ENCODE measurements at regions not wholly inside any gene's neighbourhood (a gene's known extent, or its start where the extent isn't known, plus 50 kb on each side); places are given as distances from the start of the nearest gene placed in this dataset.

DNA sequence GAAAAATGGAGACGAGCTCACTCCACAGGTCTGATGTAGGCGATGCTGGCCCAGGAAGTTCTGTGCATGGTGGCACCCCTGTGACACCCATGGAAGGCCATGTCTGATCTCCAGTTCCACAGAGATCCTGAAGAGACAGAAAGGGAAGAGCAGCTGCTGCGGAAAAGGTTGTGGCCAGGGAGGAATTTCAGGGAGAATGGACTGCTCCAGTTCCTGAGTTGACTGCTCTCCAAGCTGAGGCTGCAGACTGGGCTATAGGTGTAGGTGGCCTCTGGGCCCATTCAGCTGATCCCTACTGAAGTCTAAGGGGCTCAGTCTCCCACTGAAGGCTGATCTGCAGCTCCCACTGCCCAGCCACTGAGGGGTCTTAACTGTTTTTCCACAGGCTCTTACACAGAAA lies 89.2 kb downstream of the ETS2 start:
- DNase-seq (ENCODE audit: extremely low read depth in 1 of 11, low read depth in 9 of 11, low spot score in 4 of 11), result no peak

GRCh38 chr21:38888991-38889561 lies 83.3 kb downstream of the ETS2 start:
- no peak for DNase-seq (ENCODE audit: extremely low read depth in 1 of 11, low read depth in 9 of 11, low spot score in 4 of 11)

- no peak for DNase-seq (ENCODE audit: extremely low read depth in 1 of 11, low read depth in 9 of 11, low spot score in 4 of 11)
Observed at GRCh38 chr21:38887749-38888148, 82.0 kb downstream of the ETS2 start.

- no peak for DNase-seq (ENCODE audit: extremely low read depth in 1 of 11, low read depth in 9 of 11, low spot score in 4 of 11)
Observed at GRCh38 chr21:38887062-38887686, 81.4 kb downstream of the ETS2 start.

GRCh38 chr21:38885909-38886308 lies 80.2 kb downstream of the ETS2 start:
- no peak for DNase-seq (ENCODE audit: extremely low read depth in 1 of 11, low read depth in 9 of 11, low spot score in 4 of 11)

GRCh38 chr21:38884440-38884839 lies 78.7 kb downstream of the ETS2 start:
- DNase-seq (ENCODE audit: extremely low read depth in 1 of 11, low read depth in 9 of 11, low spot score in 4 of 11), result no peak

DNA sequence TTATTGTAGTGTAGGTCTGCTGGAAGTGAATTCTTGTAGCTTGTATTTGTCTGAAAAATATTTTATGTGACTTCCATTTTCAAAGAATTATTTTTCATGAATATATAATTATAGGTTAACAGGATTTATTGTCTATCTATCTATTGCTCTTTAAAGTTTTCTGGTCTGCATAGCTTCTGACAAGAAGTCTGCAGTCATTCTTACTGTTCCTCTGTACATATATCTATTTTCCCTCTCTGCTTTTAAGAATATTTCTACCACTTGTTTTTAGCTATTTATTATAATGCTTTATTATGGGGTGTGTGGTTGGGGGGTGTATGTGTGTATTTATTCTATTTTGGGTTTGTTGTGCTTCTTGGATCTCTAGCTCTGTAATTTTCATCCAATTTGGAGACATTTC lies 77.4 kb downstream of the ETS2 start:
- no peak for DNase-seq (ENCODE audit: extremely low read depth in 1 of 11, low read depth in 9 of 11, low spot score in 4 of 11)

DNA sequence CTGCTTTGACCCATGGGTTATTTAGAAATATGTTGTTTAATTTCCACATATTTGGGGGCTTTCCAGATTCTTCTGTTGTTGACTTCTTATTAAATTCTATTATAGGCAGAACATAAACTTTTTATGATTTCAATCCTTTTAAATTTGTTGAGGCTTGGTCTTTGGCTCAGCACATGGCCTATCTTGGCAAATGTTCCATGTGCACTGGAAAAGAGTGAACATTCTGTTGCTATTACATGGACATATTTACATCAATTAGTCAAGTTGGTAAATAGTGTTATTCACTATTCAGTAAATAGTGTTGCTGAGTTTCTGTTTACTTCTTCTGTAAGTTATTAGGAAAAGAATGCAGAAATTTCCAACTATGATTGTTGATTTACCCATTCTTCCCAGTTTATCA lies 75.4 kb downstream of the ETS2 start:
- no peak for DNase-seq (ENCODE audit: extremely low read depth in 1 of 11, low read depth in 9 of 11, low spot score in 4 of 11)

DNA sequence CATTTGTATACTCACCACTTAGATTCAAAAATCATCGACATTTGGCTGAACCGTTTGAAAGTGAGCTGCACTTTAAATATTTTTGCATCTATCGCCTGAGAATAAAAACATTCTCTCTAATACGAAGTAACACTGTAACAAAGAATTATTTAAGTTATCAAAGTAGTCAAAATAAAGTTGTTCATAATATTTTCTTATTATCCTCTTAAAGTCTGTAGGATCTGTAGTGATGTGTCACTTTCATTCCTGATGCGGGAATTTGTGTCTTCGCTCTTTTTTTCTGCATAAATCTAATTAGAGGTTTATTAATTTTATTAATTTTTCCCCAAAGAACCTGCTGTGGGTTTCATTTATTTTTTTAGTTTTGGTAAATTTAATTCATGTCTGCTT lies 74.8 kb downstream of the ETS2 start:
- DNase-seq (ENCODE audit: extremely low read depth in 1 of 11, low read depth in 9 of 11, low spot score in 4 of 11), result no peak

GRCh38 chr21:38879912-38880576 lies 74.3 kb downstream of the ETS2 start:
- no peak for DNase-seq (ENCODE audit: extremely low read depth in 1 of 11, low read depth in 9 of 11, low spot score in 4 of 11)

DNA sequence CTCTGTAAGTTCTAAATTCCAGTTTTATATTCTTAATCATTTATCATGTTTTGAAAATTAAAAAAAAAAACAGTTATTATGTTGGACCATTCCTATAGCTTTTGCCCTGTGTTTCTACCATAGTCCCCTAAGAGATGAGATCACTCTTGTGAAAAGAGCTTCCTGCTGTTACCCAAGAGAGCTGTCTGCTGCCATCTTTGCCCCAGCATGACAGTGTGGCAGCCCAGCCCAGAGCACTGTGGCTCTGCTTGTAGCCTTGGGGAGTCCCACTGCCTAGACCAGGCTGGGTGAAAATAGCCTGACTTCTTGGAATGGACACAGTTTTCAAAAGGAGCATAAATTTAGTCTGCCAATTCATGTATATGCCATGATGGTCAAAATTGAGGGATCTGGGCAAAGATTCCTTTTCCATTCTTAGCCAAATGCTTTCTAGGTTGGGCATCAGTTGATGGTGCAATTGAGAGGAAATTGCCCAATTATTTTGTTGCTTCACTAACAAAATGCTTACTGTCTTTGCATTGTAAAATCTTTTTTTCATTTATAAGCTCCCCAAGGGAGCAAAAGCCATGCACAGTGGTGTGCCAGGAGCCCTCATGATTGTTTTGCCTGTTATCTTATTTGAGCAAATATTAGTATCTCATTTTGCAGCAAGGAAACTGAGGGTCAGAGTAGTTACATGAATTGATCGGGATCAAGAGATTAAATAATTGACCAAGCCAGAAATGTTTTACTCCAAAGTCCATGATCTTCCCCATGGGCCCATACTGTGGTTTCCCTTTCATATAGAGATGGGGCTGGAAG lies 72.8 kb downstream of the ETS2 start:
- no peak for DNase-seq (ENCODE audit: extremely low read depth in 1 of 11, low read depth in 9 of 11, low spot score in 4 of 11)

DNA sequence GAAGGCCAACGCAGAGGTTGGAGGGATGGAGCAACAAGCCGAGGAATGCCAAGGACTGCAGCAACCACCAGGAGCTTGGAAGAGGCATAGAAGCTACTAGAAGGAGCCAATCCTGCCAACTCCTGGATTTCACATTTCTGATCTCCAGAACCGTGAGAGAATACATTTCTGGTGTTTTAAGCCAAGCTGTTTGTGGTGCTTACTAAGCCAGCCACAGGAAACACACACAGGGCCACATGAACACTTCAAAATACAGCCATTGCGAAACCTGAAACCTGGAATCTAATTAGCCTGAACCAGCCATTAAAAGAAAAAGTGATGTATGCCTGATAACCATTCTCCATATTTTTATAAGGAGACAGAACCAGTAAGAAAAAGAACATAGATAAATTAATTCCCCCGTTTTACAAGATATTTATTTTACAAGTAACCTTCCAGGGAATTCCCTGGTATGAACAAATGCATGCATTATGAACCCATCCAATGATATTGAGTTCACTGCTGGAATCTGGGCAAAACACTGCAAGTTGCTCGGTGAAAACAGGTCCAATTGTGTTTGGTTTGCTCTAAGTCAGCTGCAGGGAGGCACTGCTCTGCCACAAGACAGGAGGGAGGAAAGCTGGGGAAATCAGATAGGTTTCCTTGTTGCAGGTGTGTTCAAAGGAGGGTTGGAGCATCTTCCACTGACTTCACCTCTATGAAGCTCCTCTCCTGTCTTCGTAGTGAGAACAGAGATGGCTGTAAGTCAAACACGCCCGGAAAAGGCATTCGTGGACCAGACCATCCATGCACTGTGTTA lies 70.2 kb downstream of the ETS2 start:
- no peak for DNase-seq (ENCODE audit: extremely low read depth in 1 of 11, low read depth in 9 of 11, low spot score in 4 of 11)
